ENCODE measurements at regions not wholly inside any gene's neighbourhood (a gene's known extent, or its start where the extent isn't known, plus 50 kb on each side); places are given as distances from the start of the nearest gene placed in this dataset.

- TF ChIP-seq CTCF (IDR thresholded peaks at IDR 0.05; ENCODE audit: insufficient read depth, low read length, poor library complexity, severe bottlenecking) (no peak), EZH2phosphoT487 (conservative IDR thresholded peaks at IDR 0.05; ENCODE audit: low read length) (no peak)
Measured at GRCh38 chr1:93766451-93766850, 84.8 kb upstream of the BCAR3 start.
